ENCODE measurements at regions not wholly inside any gene's neighbourhood (a gene's known extent, or its start where the extent isn't known, plus 50 kb on each side); places are given as distances from the start of the nearest gene placed in this dataset.

DNA sequence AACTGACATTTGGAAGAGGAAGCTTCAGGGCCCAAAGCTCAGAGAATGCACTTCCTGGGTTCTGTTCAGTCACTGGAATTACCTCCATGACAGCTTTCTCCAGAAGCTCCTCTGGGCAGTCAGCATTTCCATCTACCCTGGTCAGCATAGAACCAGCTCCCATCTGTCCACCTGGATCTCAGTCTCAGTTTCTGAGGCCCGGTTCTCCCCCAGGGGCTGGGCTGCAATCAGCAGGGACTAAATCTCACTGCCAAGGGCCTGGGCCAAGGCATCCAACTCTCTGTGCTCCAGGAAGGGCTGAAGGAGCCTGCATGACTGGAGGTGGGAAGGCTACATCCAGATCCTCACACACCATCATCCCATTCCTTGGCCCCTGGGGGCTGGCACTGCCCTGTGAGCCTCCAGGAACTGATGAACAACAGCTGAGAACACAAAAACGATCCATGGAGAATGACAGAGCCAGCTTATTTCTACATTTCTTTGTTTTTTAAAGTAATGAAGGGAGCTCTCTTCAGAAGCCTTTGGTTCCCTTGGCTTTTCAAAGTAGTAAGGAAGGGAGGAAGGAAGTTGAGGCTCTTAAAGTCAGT, 66.3 kb upstream of the MRTFB start:
- no peaks in the 10 kb centered on the region for H4K20me1 ChIP-seq (ENCODE audit: insufficient read depth, poor library complexity, severe bottlenecking)
- WGBS (ENCODE audit: low lambda C conversion rate, missing lambda C conversion rate): 81% methylated on average over 2 of the region's 2 CpGs
- H3K27me3 ChIP-seq: no peaks in the 10 kb centered on the region
- H3K9me2 ChIP-seq (replicated peaks; ENCODE audit: insufficient read depth): no peaks in the 10 kb centered on the region
- no peak overlapping the region for H3K4me2 ChIP-seq
- H3K79me2 ChIP-seq: no peaks in the 10 kb centered on the region
- H3K9me3 ChIP-seq (ENCODE audit: low read depth): no peaks in the 10 kb centered on the region
- H3K27ac ChIP-seq: no peak overlapping the region
- no peak overlapping the region for H3K4me3 ChIP-seq
- H3K36me3 ChIP-seq (replicated peaks; ENCODE audit: insufficient read depth, low read depth): no peaks in the 10 kb centered on the region
- H3K4me1 ChIP-seq (ENCODE audit: insufficient read depth): peaks cover 7% of the 10 kb centered on the region
- TF ChIP-seq EZH2 (IDR thresholded peaks at IDR 0.05; ENCODE audit: borderline replicate concordance): no peak
- no peak for TF ChIP-seq EZH2phosphoT487 (IDR thresholded peaks at IDR 0.05; ENCODE audit: low read depth, severe bottlenecking, unreplicated experiment)
- TF ChIP-seq, protein P1, sequence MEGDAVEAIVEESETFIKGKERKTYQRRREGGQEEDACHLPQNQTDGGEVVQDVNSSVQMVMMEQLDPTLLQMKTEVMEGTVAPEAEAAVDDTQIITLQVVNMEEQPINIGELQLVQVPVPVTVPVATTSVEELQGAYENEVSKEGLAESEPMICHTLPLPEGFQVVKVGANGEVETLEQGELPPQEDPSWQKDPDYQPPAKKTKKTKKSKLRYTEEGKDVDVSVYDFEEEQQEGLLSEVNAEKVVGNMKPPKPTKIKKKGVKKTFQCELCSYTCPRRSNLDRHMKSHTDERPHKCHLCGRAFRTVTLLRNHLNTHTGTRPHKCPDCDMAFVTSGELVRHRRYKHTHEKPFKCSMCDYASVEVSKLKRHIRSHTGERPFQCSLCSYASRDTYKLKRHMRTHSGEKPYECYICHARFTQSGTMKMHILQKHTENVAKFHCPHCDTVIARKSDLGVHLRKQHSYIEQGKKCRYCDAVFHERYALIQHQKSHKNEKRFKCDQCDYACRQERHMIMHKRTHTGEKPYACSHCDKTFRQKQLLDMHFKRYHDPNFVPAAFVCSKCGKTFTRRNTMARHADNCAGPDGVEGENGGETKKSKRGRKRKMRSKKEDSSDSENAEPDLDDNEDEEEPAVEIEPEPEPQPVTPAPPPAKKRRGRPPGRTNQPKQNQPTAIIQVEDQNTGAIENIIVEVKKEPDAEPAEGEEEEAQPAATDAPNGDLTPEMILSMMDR (IDR thresholded peaks at IDR 0.05; ENCODE audit: poor library complexity): no peak
- no peak overlapping the region for H2AFZ ChIP-seq
- DNase-seq (ENCODE audit: low spot score): no peak

DNA sequence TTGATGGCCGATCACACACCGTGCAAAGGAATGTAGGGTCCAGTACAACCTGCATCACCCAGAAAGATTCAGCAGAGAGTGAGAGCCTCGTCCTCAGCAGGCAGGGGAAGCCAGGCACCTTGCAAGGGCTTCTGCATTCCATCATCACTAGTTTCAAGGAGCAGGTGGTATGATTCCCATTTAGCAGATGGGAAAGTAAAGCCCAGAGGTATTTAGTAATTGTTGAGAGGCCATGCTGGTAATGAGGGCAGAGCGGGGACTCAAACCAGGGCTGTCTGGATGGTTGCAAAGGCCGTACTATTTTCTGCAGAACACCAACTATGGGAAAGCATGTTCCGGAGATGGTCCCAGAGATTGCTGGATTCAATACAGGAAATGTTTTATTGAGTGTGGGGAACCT, 65.8 kb upstream of the MRTFB start:
- Histone ChIP-seq H3K4me1 (ENCODE audit: insufficient read depth) (peaks cover 7% of the 10 kb centered on the region), H3K4me3 (no peak overlapping the region), H3K36me3 (replicated peaks; ENCODE audit: insufficient read depth, low read depth) (no peaks in the 10 kb centered on the region), H3K27ac (no peak overlapping the region), H4K20me1 (ENCODE audit: insufficient read depth, poor library complexity, severe bottlenecking) (no peaks in the 10 kb centered on the region), H3K9me2 (replicated peaks; ENCODE audit: insufficient read depth) (no peaks in the 10 kb centered on the region), H3K27me3 (no peaks in the 10 kb centered on the region), H2AFZ (no peak overlapping the region), H3K9me3 (ENCODE audit: low read depth) (no peaks in the 10 kb centered on the region), H3K4me2 (no peak overlapping the region), H3K79me2 (no peaks in the 10 kb centered on the region)
- TF ChIP-seq EZH2 (IDR thresholded peaks at IDR 0.05; ENCODE audit: borderline replicate concordance) (no peak), EZH2phosphoT487 (IDR thresholded peaks at IDR 0.05; ENCODE audit: low read depth, severe bottlenecking, unreplicated experiment) (no peak)
- WGBS (ENCODE audit: low lambda C conversion rate, missing lambda C conversion rate): 92% methylated on average over 6 of the region's 6 CpGs
- DNase-seq (ENCODE audit: low spot score): no peak

- no peaks in the 10 kb centered on the region for H4K20me1 ChIP-seq (ENCODE audit: insufficient read depth, poor library complexity, severe bottlenecking)
- no peaks in the 10 kb centered on the region for H3K79me2 ChIP-seq
- H3K9me2 ChIP-seq (replicated peaks; ENCODE audit: insufficient read depth): no peaks in the 10 kb centered on the region
- H3K4me2 ChIP-seq: no peak overlapping the region
- H2AFZ ChIP-seq: no peak overlapping the region
- WGBS (ENCODE audit: low lambda C conversion rate, missing lambda C conversion rate): 54% methylated on average over 4 of the region's 4 CpGs
- DNase-seq (ENCODE audit: low spot score): no peak
- H3K36me3 ChIP-seq (replicated peaks; ENCODE audit: insufficient read depth, low read depth): no peaks in the 10 kb centered on the region
- H3K27ac ChIP-seq: no peak overlapping the region
- TF ChIP-seq EZH2phosphoT487 (IDR thresholded peaks at IDR 0.05; ENCODE audit: low read depth, severe bottlenecking, unreplicated experiment) (no peak), EZH2 (IDR thresholded peaks at IDR 0.05; ENCODE audit: borderline replicate concordance) (no peak)
- TF ChIP-seq, protein P1 (IDR thresholded peaks at IDR 0.05; ENCODE audit: poor library complexity): no peak
- no peak overlapping the region for H3K4me3 ChIP-seq
- H3K4me1 ChIP-seq (ENCODE audit: insufficient read depth): peaks cover 7% of the 10 kb centered on the region
- H3K9me3 ChIP-seq (ENCODE audit: low read depth): no peaks in the 10 kb centered on the region
- no peaks in the 10 kb centered on the region for H3K27me3 ChIP-seq
Observed at GRCh38 chr16:14007450-14007849, 63.7 kb upstream of the MRTFB start.

GRCh38 chr16:14011001-14011400, 60.1 kb upstream of the MRTFB start:
- Histone ChIP-seq H3K27me3 (no peaks in the 10 kb centered on the region), H3K79me2 (no peaks in the 10 kb centered on the region)
- WGBS (ENCODE audit: low lambda C conversion rate, missing lambda C conversion rate): 89% methylated on average over 2 of the region's 2 CpGs

More at GRCh38 chr16:14011001-14011400, 60.1 kb upstream of the MRTFB start:
- no peak overlapping the region for H3K4me2 ChIP-seq
- H3K4me1 ChIP-seq (ENCODE audit: insufficient read depth): peaks cover 23% of the 10 kb centered on the region
- no peak overlapping the region for H2AFZ ChIP-seq
- no peaks in the 10 kb centered on the region for H3K36me3 ChIP-seq (replicated peaks; ENCODE audit: insufficient read depth, low read depth)
- H3K27ac ChIP-seq: no peak overlapping the region
- H3K4me3 ChIP-seq: no peak overlapping the region
- no peaks in the 10 kb centered on the region for H4K20me1 ChIP-seq (ENCODE audit: insufficient read depth, poor library complexity, severe bottlenecking)
- no peak for DNase-seq (ENCODE audit: low spot score)
- no peaks in the 10 kb centered on the region for H3K9me2 ChIP-seq (replicated peaks; ENCODE audit: insufficient read depth)
- no peaks in the 10 kb centered on the region for H3K9me3 ChIP-seq (ENCODE audit: low read depth)
- TF ChIP-seq EZH2 (IDR thresholded peaks at IDR 0.05; ENCODE audit: borderline replicate concordance) (no peak), EZH2phosphoT487 (IDR thresholded peaks at IDR 0.05; ENCODE audit: low read depth, severe bottlenecking, unreplicated experiment) (no peak)
- TF ChIP-seq, protein P1 (IDR thresholded peaks at IDR 0.05; ENCODE audit: poor library complexity): no peak

Measured in hepatocyte (in vitro differentiated cells).